C4-2B (cell line): ENCODE measurements at regions not wholly inside any gene's neighbourhood (a gene's known extent, or its start where the extent isn't known, plus 50 kb on each side); places are given as distances from the start of the nearest gene placed in this dataset.

Source experiments
- H3K27ac ChIP-seq: fragments of 450-650 bp; 2 replicates; pipeline ENCODE4 v1.5.1; 2017
- ZFX ChIP-seq: fragments of 450-650 bp; IDR thresholded peaks from 2 replicates; pipeline ENCODE4 v1.6.1; 2017
- TF ChIP-seq, protein P1 (sequence below): fragments of 450-650 bp; conservative IDR thresholded peaks from 2 replicates; pipeline ENCODE4 v1.5.1; 2017; ENCODE audit warnings: mild to moderate bottlenecking

DNA sequence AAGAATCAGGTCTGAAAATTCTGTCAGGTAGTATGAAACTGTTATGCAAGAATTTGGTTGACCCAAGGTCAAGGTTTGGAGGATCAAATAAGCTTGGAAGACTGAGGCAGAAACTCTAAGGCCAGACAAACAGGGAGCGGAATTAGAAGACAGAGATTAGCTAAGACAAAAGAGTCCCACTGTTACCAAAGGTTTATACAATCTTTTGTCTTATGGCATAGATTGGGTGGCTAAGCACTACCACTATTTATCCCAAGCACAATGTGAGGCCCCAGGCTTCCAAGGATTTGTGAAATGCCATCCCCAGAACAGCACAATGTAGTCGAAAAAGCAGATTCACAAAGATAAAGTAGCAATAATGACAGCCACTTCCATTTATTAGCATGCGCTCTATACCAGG, 311.2 kb downstream of the SEC23A start:
- H3K27ac ChIP-seq: no peak overlapping the region
- no peak for TF ChIP-seq ZFX
- TF ChIP-seq, protein P1, sequence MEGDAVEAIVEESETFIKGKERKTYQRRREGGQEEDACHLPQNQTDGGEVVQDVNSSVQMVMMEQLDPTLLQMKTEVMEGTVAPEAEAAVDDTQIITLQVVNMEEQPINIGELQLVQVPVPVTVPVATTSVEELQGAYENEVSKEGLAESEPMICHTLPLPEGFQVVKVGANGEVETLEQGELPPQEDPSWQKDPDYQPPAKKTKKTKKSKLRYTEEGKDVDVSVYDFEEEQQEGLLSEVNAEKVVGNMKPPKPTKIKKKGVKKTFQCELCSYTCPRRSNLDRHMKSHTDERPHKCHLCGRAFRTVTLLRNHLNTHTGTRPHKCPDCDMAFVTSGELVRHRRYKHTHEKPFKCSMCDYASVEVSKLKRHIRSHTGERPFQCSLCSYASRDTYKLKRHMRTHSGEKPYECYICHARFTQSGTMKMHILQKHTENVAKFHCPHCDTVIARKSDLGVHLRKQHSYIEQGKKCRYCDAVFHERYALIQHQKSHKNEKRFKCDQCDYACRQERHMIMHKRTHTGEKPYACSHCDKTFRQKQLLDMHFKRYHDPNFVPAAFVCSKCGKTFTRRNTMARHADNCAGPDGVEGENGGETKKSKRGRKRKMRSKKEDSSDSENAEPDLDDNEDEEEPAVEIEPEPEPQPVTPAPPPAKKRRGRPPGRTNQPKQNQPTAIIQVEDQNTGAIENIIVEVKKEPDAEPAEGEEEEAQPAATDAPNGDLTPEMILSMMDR: no peak

DNA sequence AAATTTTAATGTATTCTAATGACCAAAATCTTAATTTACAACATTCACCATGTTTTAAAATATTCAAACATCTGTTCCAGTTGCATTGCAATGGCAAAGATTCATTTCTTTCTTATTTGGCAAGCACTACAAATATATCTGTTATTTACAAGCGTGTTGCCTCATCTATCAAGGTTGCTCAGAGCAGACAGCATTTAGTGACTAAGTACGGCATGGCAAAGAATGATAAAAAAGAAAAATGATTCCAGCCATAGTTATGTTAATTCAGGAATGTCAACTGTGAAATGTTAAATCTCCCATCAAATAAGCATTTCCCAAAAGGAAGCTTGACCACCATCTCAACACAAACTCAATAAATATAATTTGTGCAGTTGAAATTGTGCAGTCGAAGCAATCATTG, 312.1 kb downstream of the SEC23A start:
- H3K27ac ChIP-seq: no peak overlapping the region
- TF ChIP-seq, protein P1: no peak
- no peak for TF ChIP-seq ZFX

DNA sequence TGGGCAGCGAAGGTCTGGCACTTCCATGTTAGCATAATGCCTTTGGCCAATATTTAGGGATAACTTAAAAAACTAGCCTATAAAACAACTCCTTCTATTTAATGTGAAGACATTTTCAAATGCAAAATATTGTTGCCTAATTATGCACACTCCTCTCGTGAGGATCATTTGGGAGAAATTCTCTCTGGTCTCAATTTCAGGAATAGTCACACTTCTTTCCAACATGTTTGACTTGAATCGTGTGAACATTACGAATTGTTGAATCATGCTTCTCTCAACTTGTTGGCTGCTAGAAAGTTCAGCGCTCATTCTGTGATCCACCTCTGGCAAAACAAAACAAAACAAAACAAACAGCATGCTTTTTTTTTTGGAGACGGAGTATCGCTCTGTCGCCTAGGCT, 313.2 kb downstream of the SEC23A start:
- TF ChIP-seq, protein P1: no peak
- no peak for TF ChIP-seq ZFX
- H3K27ac ChIP-seq: no peak overlapping the region

DNA sequence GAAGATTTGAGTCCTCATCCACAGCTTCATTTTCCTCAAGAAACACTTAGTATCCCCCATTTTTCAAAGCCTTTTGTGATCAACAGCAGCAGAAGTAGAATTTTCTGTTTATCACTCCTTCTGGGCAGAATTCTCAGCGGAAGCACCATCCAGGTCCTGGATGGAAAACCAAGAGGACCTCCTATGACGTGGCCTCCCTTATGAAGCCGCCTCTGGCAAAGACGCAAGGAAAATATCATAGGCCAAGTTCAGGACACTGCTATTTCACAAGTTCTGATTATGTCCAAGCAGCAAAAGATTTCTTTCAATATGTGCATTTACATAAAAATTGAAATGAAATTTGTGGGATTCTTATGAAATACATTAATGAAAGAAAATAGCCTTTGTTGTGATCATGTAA, 315.0 kb downstream of the SEC23A start:
- H3K27ac ChIP-seq: no peak overlapping the region
- TF ChIP-seq ZFX: no peak
- TF ChIP-seq, protein P1: no peak

DNA sequence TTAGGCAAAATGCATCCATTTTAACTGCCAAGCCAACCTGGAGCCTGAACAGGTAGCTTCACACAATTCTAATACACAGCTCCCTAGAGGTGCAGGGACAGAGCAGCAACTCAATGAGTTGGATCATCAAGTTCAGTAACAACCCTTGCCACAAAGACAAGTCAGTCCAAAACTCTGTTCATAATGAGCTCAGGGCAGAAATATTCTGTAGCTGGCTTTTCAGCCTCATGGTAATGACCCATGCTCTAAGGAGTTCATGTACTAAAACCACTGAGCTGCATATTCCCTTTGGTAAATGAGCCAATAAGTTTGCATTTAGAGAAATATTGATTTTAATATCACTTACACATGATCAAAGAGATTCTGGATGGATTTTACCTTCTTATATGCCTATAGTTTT, 316.1 kb downstream of the SEC23A start:
- TF ChIP-seq ZFX: no peak
- TF ChIP-seq, protein P1: no peak
- no peak overlapping the region for H3K27ac ChIP-seq

DNA sequence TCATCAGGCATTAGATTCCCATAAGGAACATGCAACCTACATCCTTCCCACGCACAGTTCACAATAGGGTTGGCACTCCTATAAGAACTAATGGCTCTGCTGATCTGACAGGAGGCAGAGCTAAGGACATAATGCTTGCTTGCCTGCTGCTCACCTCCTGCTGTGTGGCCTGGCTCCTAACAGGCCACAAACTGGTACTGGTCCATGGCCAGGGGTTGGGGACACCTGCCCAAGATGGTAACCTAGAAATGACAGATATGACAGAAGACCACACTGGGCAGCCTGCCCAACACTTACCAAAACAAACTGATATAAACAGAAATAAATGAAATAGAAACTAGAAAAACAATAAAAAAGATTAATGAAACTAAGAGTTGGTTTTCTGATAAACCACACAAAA, 325.6 kb downstream of the SEC23A start:
- TF ChIP-seq, protein P1: no peak
- no peak for TF ChIP-seq ZFX
- H3K27ac ChIP-seq: no peak overlapping the region

DNA sequence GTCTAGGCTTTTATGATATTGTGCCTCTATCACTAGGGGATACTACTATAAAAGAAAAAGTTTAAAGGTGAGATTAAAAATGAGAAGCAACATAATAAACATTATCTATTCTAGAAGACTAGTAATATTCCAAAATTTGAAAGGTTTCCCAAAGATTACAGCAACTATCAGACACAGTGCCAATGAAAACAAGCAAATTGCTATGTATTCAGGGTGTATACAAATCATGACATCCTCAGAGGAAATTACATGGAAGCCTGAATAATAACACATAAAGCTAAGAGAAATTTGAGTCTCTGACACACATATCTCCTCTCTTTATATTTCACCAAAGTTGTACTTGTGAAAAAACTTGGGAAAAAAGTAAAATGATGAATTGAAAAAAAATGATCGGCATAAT, 327.0 kb downstream of the SEC23A start:
- no peak for TF ChIP-seq ZFX
- TF ChIP-seq, protein P1: no peak
- H3K27ac ChIP-seq: no peak overlapping the region
